Tibial artery (tissue), 4 donors: ENCODE measurements at regions not wholly inside any gene's neighbourhood (a gene's known extent, or its start where the extent isn't known, plus 50 kb on each side); places are given as distances from the start of the nearest gene placed in this dataset.

Experiments
- DNase-seq, 2 donors: peaks; one replicate each; pipeline ENCODE4 v3.0.0-alpha.2; 2019
- H3K27ac ChIP-seq, 2 donors: fragments of 200-600 bp; sonication (generic) in 1 of 2; 1 replicate in 1 of 2; 2 replicates in 1 of 2; pipeline ENCODE4 v1.5.1; 2018 to 2019; ENCODE audit warnings: mild to moderate bottlenecking in 1 of 2
- H3K27me3 ChIP-seq, 2 donors: fragments of 200-600 bp; sonication (generic) in 1 of 2; one replicate each; pipeline versions ENCODE4 v1.5.1 to v1.6.0; 2016 to 2019
- H3K36me3 ChIP-seq, 3 donors: fragments of 200-600 bp; sonication (generic) in 2 of 3; one replicate each; pipeline ENCODE4 v1.5.1; 2016 to 2019; ENCODE audit warnings: mild to moderate bottlenecking in 2 of 3
- H3K4me1 ChIP-seq, 4 donors: fragments of 200-600 bp; sonication (generic) in 2 of 4; 1 replicate in 3 of 4; 2 replicates in 1 of 4; pipeline ENCODE4 v1.5.1; 2016 to 2019
- H3K4me3 ChIP-seq, 2 donors: fragments of 200-600 bp; sonication (generic) in 1 of 2; 1 replicate in 1 of 2; 2 replicates in 1 of 2; pipeline ENCODE4 v1.5.1; 2018 to 2019; ENCODE audit warnings: mild to moderate bottlenecking in 2 of 2
- H3K9me3 ChIP-seq, 3 donors: fragments of 200-600 bp; sonication (generic) in 1 of 3; one replicate each; pipeline ENCODE4 v1.5.1; 2016 to 2019
- CTCF ChIP-seq, 2 experiments: fragments of 200-600 bp in 1 of 2; fragments of 450-650 bp in 1 of 2; IDR thresholded peaks; one replicate each; pipeline ENCODE4 v1.5.1; 2017 to 2019; ENCODE audit warnings: antibody characterized with exemption in 2 of 2, mild to moderate bottlenecking in 1 of 2, moderate library complexity in 1 of 2
- intact Hi-C: fragments of 100-400 bp; cut with DNase I; formaldehyde crosslinking; loops from one replicate; pipeline ENCODE4 v1.15.0; 2023; ENCODE audit warnings: low total_unique reads

GRCh38 chr18:39178166-39178565, 1612.6 kb upstream of the CELF4 start:
- Histone ChIP-seq H3K36me3 (no peaks in the 10 kb centered on the region), H3K9me3 (no peaks in the 10 kb centered on the region), H3K4me3 (no peak overlapping the region), H3K27ac (no peak overlapping the region), H3K4me1 (no peaks in the 10 kb centered on the region), H3K27me3 (no peaks in the 10 kb centered on the region)
- no peak for DNase-seq
- intact Hi-C loops, result no loop called here
- TF ChIP-seq CTCF (IDR thresholded peaks at IDR 0.05), result no peak

- Histone ChIP-seq H3K27me3 (no peaks in the 10 kb centered on the region), H3K36me3 (no peaks in the 10 kb centered on the region), H3K4me3 (no peak overlapping the region), H3K4me1 (no peaks in the 10 kb centered on the region), H3K9me3 (no peaks in the 10 kb centered on the region), H3K27ac (no peak overlapping the region)
- DNase-seq, result no peak
- TF ChIP-seq CTCF (IDR thresholded peaks at IDR 0.05), result no peak
- intact Hi-C loops, result no loop called here
Measured at GRCh38 chr18:39172695-39173421, 1607.3 kb upstream of the CELF4 start.

GRCh38 chr18:39168723-39169122, 1603.1 kb upstream of the CELF4 start:
- no peaks in the 10 kb centered on the region for H3K4me1 ChIP-seq
- H3K9me3 ChIP-seq, result no peaks in the 10 kb centered on the region
- DNase-seq, result no peak
- no peaks in the 10 kb centered on the region for H3K27me3 ChIP-seq
- H3K36me3 ChIP-seq, result no peaks in the 10 kb centered on the region
- H3K4me3 ChIP-seq, result no peak overlapping the region
- intact Hi-C loops, result no loop called here
- H3K27ac ChIP-seq, result no peak overlapping the region
- TF ChIP-seq CTCF (IDR thresholded peaks at IDR 0.05), result no peak

GRCh38 chr18:39167990-39168389, 1602.4 kb upstream of the CELF4 start:
- H3K36me3 ChIP-seq, result no peaks in the 10 kb centered on the region
- no peak overlapping the region for H3K4me3 ChIP-seq
- no peak overlapping the region for H3K27ac ChIP-seq
- H3K27me3 ChIP-seq, result no peaks in the 10 kb centered on the region
- DNase-seq, result no peak
- intact Hi-C loops, result no loop called here
- no peaks in the 10 kb centered on the region for H3K9me3 ChIP-seq
- TF ChIP-seq CTCF (IDR thresholded peaks at IDR 0.05), result no peak
- H3K4me1 ChIP-seq, result no peaks in the 10 kb centered on the region

- Histone ChIP-seq H3K4me1 (no peaks in the 10 kb centered on the region), H3K27ac (no peak overlapping the region), H3K36me3 (no peaks in the 10 kb centered on the region), H3K4me3 (no peak overlapping the region), H3K27me3 (no peaks in the 10 kb centered on the region), H3K9me3 (no peaks in the 10 kb centered on the region)
- intact Hi-C loops, result no loop called here
- DNase-seq, result no peak
- no peak for TF ChIP-seq CTCF (IDR thresholded peaks at IDR 0.05)
Measured at GRCh38 chr18:39166776-39167175, 1601.2 kb upstream of the CELF4 start.
